HG02759 (cell line): ENCODE measurements at regions not wholly inside any gene's neighbourhood (a gene's known extent, or its start where the extent isn't known, plus 50 kb on each side); places are given as distances from the start of the nearest gene placed in this dataset.
"Not testable (repeated sequence)": the region's sequence is repeated elsewhere in the genome, so short reads cannot be mapped to it uniquely, and the experiment has no call there.

Experiments used
- ATAC-seq: cut with Tn5 transposase; IDR thresholded peaks from one replicate; pipeline ENCODE4 v1.9.1; 2021; ENCODE audit warnings: mild to moderate bottlenecking, moderate library complexity; ENCODE audit not compliant: unreplicated experiment

GRCh38 chr3:182323126-182323700, 470.1 kb upstream of the ATP11B start:
- ATAC-seq = no peak

- no peak for ATAC-seq
Observed at GRCh38 chr3:182323898-182324297, 469.4 kb upstream of the ATP11B start.

GRCh38 chr3:182325213-182325950, 467.9 kb upstream of the ATP11B start:
- peak; percentile 68 for ATAC-seq

- ATAC-seq = no peak
Observed at GRCh38 chr3:182327196-182327681, 466.1 kb upstream of the ATP11B start.

- ATAC-seq = peak; percentile 52
Observed at GRCh38 chr3:182330646-182331045, 462.7 kb upstream of the ATP11B start.

GRCh38 chr3:182331341-182331740, 462.0 kb upstream of the ATP11B start:
- ATAC-seq = no peak

GRCh38 chr3:182342252-182342651, 451.1 kb upstream of the ATP11B start:
- no peak for ATAC-seq

- ATAC-seq = not testable (repeated sequence)
Observed at GRCh38 chr3:182344026-182344425, 449.3 kb upstream of the ATP11B start.

- ATAC-seq = no peak
Observed at GRCh38 chr3:182349051-182349450, 444.3 kb upstream of the ATP11B start.

- no peak for ATAC-seq
Observed at GRCh38 chr3:182349951-182350517, 443.3 kb upstream of the ATP11B start.

GRCh38 chr3:182357928-182358327, 435.4 kb upstream of the ATP11B start:
- no peak for ATAC-seq

- no peak for ATAC-seq
Observed at GRCh38 chr3:182364323-182364722, 429.0 kb upstream of the ATP11B start.

- no peak for ATAC-seq
Observed at GRCh38 chr3:182364723-182365650, 428.3 kb upstream of the ATP11B start.

- no peak for ATAC-seq
Observed at GRCh38 chr3:182366746-182367145, 426.6 kb upstream of the ATP11B start.

GRCh38 chr3:182369861-182370260, 423.4 kb upstream of the ATP11B start:
- ATAC-seq = no peak

GRCh38 chr3:182370949-182371348, 422.4 kb upstream of the ATP11B start:
- ATAC-seq = no peak

GRCh38 chr3:182375916-182376315, 417.4 kb upstream of the ATP11B start:
- no peak for ATAC-seq

- no peak for ATAC-seq
Observed at GRCh38 chr3:182382112-182382857, 411.0 kb upstream of the ATP11B start.

- ATAC-seq = no peak
Observed at GRCh38 chr3:182384221-182384620, 409.1 kb upstream of the ATP11B start.

GRCh38 chr3:182385356-182385755, 407.9 kb upstream of the ATP11B start:
- no peak for ATAC-seq
